GM23338 (cell line): ENCODE measurements at regions not wholly inside any gene's neighbourhood (a gene's known extent, or its start where the extent isn't known, plus 50 kb on each side); places are given as distances from the start of the nearest gene placed in this dataset.

Experiments used
- ATAC-seq: fragments of 200-7000 bp; cut with Tn5 transposase; 3 replicates; pipeline ENCODE4 v1.9.1; 2020
- DNase-seq: peaks from one replicate; pipeline ENCODE4 v3.0.0-alpha.2; 2015; ENCODE audit warnings: low spot score
- H2AFZ ChIP-seq: fragments of 200-600 bp; sonication (generic); 2 replicates; pipeline ENCODE4 v1.8.0; 2016; ENCODE audit warnings: antibody characterized with exemption, mild to moderate bottlenecking, moderate library complexity
- H3F3A ChIP-seq: fragments of 200-600 bp; sonication (generic); replicated peaks from 2 replicates; pipeline ENCODE4 v1.8.0; 2017; ENCODE audit warnings: antibody characterized with exemption, mixed run types, low read depth
- H3K27ac ChIP-seq: fragments of 200-600 bp; sonication (generic); 2 replicates; pipeline ENCODE4 v1.6.1; 2016; ENCODE audit warnings: low read depth
- H3K27me3 ChIP-seq: fragments of 200-600 bp; sonication (generic); 2 replicates; pipeline ENCODE4 v1.8.0; 2016; ENCODE audit warnings: mild to moderate bottlenecking, mixed run types, moderate library complexity; ENCODE audit not compliant: insufficient read depth
- H3K36me3 ChIP-seq: fragments of 200-600 bp; sonication (generic); 2 replicates; pipeline ENCODE4 v1.8.0; 2016; ENCODE audit warnings: mild to moderate bottlenecking; ENCODE audit not compliant: insufficient read depth
- H3K4me1 ChIP-seq: fragments of 200-600 bp; sonication (generic); 2 replicates; pipeline ENCODE4 v1.8.0; 2016; ENCODE audit warnings: mild to moderate bottlenecking, moderate library complexity; ENCODE audit not compliant: insufficient read depth
- H3K4me2 ChIP-seq: fragments of 200-600 bp; sonication (generic); 2 replicates; pipeline ENCODE4 v1.7.1; 2017; ENCODE audit warnings: mixed run types
- H3K4me3 ChIP-seq: fragments of 200-600 bp; sonication (generic); 2 replicates; pipeline ENCODE4 v1.6.1; 2016; ENCODE audit warnings: mixed run types
- H3K79me2 ChIP-seq: fragments of 200-600 bp; sonication (generic); replicated peaks from 2 replicates; pipeline ENCODE4 v1.8.0; 2017; ENCODE audit warnings: mild to moderate bottlenecking; ENCODE audit not compliant: insufficient read depth
- H3K9me2 ChIP-seq: fragments of 200-600 bp; sonication (generic); 2 replicates; pipeline ENCODE4 v1.8.0; 2017; ENCODE audit not compliant: insufficient read depth
- H4K20me1 ChIP-seq: fragments of 200-600 bp; sonication (generic); replicated peaks from 2 replicates; pipeline ENCODE4 v1.8.0; 2017; ENCODE audit warnings: mild to moderate bottlenecking; ENCODE audit not compliant: insufficient read depth
- H3K27ac Mint-ChIP-seq: 2 replicates; pipeline ENCODE4 v1.8.0; 2020; ENCODE audit warnings: inconsistent platforms, mild to moderate bottlenecking, moderate library complexity, mixed read lengths
- H3K27me3 Mint-ChIP-seq: 3 replicates; pipeline ENCODE4 v1.8.0; 2022; ENCODE audit warnings: low read depth, mild to moderate bottlenecking, moderate library complexity, mixed read lengths, inconsistent platforms; ENCODE audit not compliant: insufficient read depth, poor library complexity
- H3K36me3 Mint-ChIP-seq: 3 replicates; pipeline ENCODE4 v1.8.0; 2021; ENCODE audit warnings: low read depth, mild to moderate bottlenecking, inconsistent platforms, moderate library complexity, mixed read lengths
- H3K4me1 Mint-ChIP-seq: 3 replicates; pipeline ENCODE4 v1.8.0; 2020; ENCODE audit warnings: mild to moderate bottlenecking, inconsistent platforms, mixed read lengths
- H3K4me3 Mint-ChIP-seq: 3 replicates; pipeline ENCODE4 v1.8.0; 2021; ENCODE audit warnings: moderate library complexity, mild to moderate bottlenecking, inconsistent platforms, mixed read lengths
- H3K9me3 Mint-ChIP-seq: 3 replicates; pipeline ENCODE4 v1.8.0; 2020; ENCODE audit warnings: moderate library complexity, mild to moderate bottlenecking, inconsistent platforms, mixed read lengths
- CREB1 ChIP-seq: fragments of 250-450 bp; sonication (Bioruptor Pico); IDR thresholded peaks from 2 replicates; pipeline ENCODE4 v1.5.0; 2020; ENCODE audit warnings: low read depth, mild to moderate bottlenecking, moderate library complexity
- CTCF ChIP-seq, 2 experiments: fragments of 200-600 bp in 1 of 2; sonication (generic) in 1 of 2; conservative IDR thresholded peaks; 2 replicates each; pipeline versions ENCODE4 v1.5.1 to v1.6.1; 2016 to 2017; ENCODE audit warnings: antibody characterized with exemption in 2 of 2, low read depth in 2 of 2, mild to moderate bottlenecking in 2 of 2, moderate library complexity in 1 of 2
- EZH2phosphoT487 ChIP-seq: fragments of 200-600 bp; sonication (generic); IDR thresholded peaks from one replicate; pipeline ENCODE4 v1.8.1; 2018; ENCODE audit warnings: antibody characterized with exemption; ENCODE audit not compliant: unreplicated experiment
- JUNB ChIP-seq: IDR thresholded peaks from one replicate; pipeline ENCODE4 v1.6.1; 2016; ENCODE audit warnings: antibody characterized with exemption; ENCODE audit not compliant: unreplicated experiment
- NANOG ChIP-seq: IDR thresholded peaks from 2 replicates; pipeline ENCODE4 v1.6.1; 2016; ENCODE audit warnings: antibody characterized with exemption, borderline replicate concordance
- STAT1 ChIP-seq: IDR thresholded peaks from one replicate; pipeline ENCODE4 v1.6.1; 2016; ENCODE audit warnings: antibody characterized with exemption; ENCODE audit not compliant: unreplicated experiment
- TF ChIP-seq, protein P1 (sequence below): IDR thresholded peaks from one replicate; pipeline ENCODE4 v1.6.1; 2018; ENCODE audit warnings: antibody characterized with exemption; ENCODE audit not compliant: unreplicated experiment

GRCh38 chr6:153489479-153489878 lies 358.4 kb upstream of the RGS17 start (continued):
- TF ChIP-seq EZH2phosphoT487 = no peak
- no peak for TF ChIP-seq CREB1 (CRISPR knock-in tag)

- no peaks in the 10 kb centered on the region for H3K4me1 ChIP-seq
- Mint-ChIP-seq H3K9me3 (peaks cover 14% of the 10 kb centered on the region), H3K27me3 (no peaks in the 10 kb centered on the region), H3K27ac (no peak overlapping the region), H3K4me3 (no peak overlapping the region), H3K4me1 (no peaks in the 10 kb centered on the region), H3K36me3 (no peaks in the 10 kb centered on the region)
- no peak overlapping the region for H3K27ac ChIP-seq
- H4K20me1 ChIP-seq = no peaks in the 10 kb centered on the region
- no peak overlapping the region for H3K4me3 ChIP-seq
- no peak for DNase-seq
- H2AFZ ChIP-seq = no peak overlapping the region
- TF ChIP-seq, protein P1, sequence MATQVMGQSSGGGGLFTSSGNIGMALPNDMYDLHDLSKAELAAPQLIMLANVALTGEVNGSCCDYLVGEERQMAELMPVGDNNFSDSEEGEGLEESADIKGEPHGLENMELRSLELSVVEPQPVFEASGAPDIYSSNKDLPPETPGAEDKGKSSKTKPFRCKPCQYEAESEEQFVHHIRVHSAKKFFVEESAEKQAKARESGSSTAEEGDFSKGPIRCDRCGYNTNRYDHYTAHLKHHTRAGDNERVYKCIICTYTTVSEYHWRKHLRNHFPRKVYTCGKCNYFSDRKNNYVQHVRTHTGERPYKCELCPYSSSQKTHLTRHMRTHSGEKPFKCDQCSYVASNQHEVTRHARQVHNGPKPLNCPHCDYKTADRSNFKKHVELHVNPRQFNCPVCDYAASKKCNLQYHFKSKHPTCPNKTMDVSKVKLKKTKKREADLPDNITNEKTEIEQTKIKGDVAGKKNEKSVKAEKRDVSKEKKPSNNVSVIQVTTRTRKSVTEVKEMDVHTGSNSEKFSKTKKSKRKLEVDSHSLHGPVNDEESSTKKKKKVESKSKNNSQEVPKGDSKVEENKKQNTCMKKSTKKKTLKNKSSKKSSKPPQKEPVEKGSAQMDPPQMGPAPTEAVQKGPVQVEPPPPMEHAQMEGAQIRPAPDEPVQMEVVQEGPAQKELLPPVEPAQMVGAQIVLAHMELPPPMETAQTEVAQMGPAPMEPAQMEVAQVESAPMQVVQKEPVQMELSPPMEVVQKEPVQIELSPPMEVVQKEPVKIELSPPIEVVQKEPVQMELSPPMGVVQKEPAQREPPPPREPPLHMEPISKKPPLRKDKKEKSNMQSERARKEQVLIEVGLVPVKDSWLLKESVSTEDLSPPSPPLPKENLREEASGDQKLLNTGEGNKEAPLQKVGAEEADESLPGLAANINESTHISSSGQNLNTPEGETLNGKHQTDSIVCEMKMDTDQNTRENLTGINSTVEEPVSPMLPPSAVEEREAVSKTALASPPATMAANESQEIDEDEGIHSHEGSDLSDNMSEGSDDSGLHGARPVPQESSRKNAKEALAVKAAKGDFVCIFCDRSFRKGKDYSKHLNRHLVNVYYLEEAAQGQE = no peak
- TF ChIP-seq STAT1 = no peak
- H3K4me2 ChIP-seq = no peak overlapping the region
- H3K36me3 ChIP-seq = peaks cover 2% of the 10 kb centered on the region; the same call in 1 of the 2 replicates
- no peaks in the 10 kb centered on the region for H3F3A ChIP-seq
- no peaks in the 10 kb centered on the region for H3K27me3 ChIP-seq
- no peak for ATAC-seq
- no peaks in the 10 kb centered on the region for H3K9me2 ChIP-seq
- H3K79me2 ChIP-seq = no peaks in the 10 kb centered on the region
Measured at GRCh38 chr6:153488267-153488666, 357.2 kb upstream of the RGS17 start.

DNA sequence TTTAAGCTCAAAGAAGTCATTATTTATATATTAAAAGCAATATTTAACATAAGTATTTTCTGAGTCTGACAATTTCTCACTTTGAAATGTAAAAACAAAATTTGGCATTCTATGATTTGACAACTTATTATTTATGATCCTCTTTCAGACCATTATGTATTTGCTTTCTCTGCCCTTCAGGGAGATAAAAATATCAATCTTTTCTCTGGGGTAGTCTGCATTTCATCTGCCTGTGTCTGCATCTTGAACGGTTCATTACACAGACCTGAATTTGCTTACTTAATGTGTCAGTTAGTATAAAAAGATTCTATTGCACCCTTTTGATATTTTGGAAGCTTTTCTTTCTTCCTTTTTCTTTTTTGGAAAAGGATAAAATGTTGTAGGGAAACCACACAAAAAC lies 354.0 kb upstream of the RGS17 start:
- DNase-seq (no peak), ATAC-seq (no peak)
- peaks cover 3% of the 10 kb centered on the region; the same call in 1 of the 2 replicates for H3K36me3 ChIP-seq
- H3K79me2 ChIP-seq = no peaks in the 10 kb centered on the region
- Mint-ChIP-seq H3K4me1 (no peaks in the 10 kb centered on the region), H3K36me3 (no peaks in the 10 kb centered on the region), H3K27me3 (no peaks in the 10 kb centered on the region), H3K27ac (no peak overlapping the region), H3K4me3 (no peak overlapping the region), H3K9me3 (peaks cover 16% of the 10 kb centered on the region)
- no peaks in the 10 kb centered on the region for H3K27me3 ChIP-seq
- H3K4me1 ChIP-seq = no peaks in the 10 kb centered on the region
- H3K27ac ChIP-seq = no peak overlapping the region
- no peaks in the 10 kb centered on the region for H3K9me2 ChIP-seq
- no peaks in the 10 kb centered on the region for H3F3A ChIP-seq
- no peaks in the 10 kb centered on the region for H4K20me1 ChIP-seq
- no peak overlapping the region for H3K4me3 ChIP-seq
- TF ChIP-seq CREB1 (CRISPR knock-in tag) = no peak
- no peak for TF ChIP-seq NANOG
- no peak for TF ChIP-seq JUNB
- TF ChIP-seq, protein P1 = no peak
- TF ChIP-seq CTCF (conservative IDR thresholded peaks at IDR 0.05; ENCODE audit: low read depth in 2 of 2) = no peak
- no peak overlapping the region for H2AFZ ChIP-seq
- no peak overlapping the region for H3K4me2 ChIP-seq
